Lower lobe of right lung (tissue), 2 donors: ENCODE measurements at regions not wholly inside any gene's neighbourhood (a gene's known extent, or its start where the extent isn't known, plus 50 kb on each side); places are given as distances from the start of the nearest gene placed in this dataset.

ENCODE experiments used
- ATAC-seq, 2 donors: fragments of 200-7000 bp; cut with Tn5 transposase; one replicate each; pipeline ENCODE4 v1.9.1; 2020 to 2022; ENCODE audit warnings: mild to moderate bottlenecking in 2 of 2, moderate library complexity in 2 of 2
- DNase-seq: peaks from one replicate; pipeline ENCODE4 v3.0.0-alpha.2; 2020
- H3K27ac ChIP-seq: fragments of 200-600 bp; one replicate; pipeline ENCODE4 v1.8.0; 2022
- H3K27me3 ChIP-seq: fragments of 200-600 bp; one replicate; pipeline ENCODE4 v1.8.0; 2022; ENCODE audit warnings: low read depth
- H3K36me3 ChIP-seq: fragments of 200-600 bp; one replicate; pipeline ENCODE4 v1.8.0; 2022; ENCODE audit warnings: mild to moderate bottlenecking
- H3K4me1 ChIP-seq: fragments of 200-600 bp; one replicate; pipeline ENCODE4 v1.8.0; 2022
- H3K4me3 ChIP-seq: fragments of 200-600 bp; one replicate; pipeline ENCODE4 v1.8.0; 2022; ENCODE audit warnings: mild to moderate bottlenecking
- H3K9me3 ChIP-seq: fragments of 200-600 bp; one replicate; pipeline ENCODE4 v1.8.0; 2022
- intact Hi-C: fragments of 100-400 bp; cut with DNase I; formaldehyde crosslinking; loops from one replicate; pipeline ENCODE4 v1.11.0; 2022
- TF ChIP-seq, protein P1 (sequence below): fragments of 200-600 bp; IDR thresholded peaks from one replicate; pipeline ENCODE4 v1.8.0; 2022; ENCODE audit warnings: antibody characterized with exemption, mild to moderate bottlenecking
- donor health status: DM: no; HTN: yes; CAD: no; lungs with severe emphysema.

DNA sequence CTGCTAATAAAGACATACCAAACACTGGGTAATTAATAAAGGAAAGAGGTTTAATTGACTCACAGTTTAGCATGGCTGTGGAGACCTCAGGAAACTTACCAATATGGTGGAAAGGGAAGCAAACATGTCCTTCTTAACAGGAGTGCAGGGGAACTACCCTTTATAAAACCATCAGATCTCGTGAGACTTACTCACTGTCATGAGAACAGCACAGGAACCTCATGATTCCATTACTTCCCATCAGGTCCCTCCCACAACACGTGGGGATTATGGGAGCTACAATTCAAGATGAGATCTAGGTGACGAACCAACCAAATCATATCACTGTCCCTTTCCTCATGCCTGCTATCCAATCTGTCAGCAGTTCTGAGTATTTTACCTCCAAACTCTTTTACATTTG, 586.7 kb downstream of the TDRD15 start:
- Histone ChIP-seq H3K36me3 (no peaks in the 10 kb centered on the region), H3K27ac (no peak overlapping the region), H3K4me3 (no peak overlapping the region), H3K9me3 (no peaks in the 10 kb centered on the region), H3K27me3 (no peaks in the 10 kb centered on the region), H3K4me1 (no peaks in the 10 kb centered on the region)
- DNase-seq (no peak), ATAC-seq (no peak)
- intact Hi-C loops: no loop called here
- TF ChIP-seq, protein P1, sequence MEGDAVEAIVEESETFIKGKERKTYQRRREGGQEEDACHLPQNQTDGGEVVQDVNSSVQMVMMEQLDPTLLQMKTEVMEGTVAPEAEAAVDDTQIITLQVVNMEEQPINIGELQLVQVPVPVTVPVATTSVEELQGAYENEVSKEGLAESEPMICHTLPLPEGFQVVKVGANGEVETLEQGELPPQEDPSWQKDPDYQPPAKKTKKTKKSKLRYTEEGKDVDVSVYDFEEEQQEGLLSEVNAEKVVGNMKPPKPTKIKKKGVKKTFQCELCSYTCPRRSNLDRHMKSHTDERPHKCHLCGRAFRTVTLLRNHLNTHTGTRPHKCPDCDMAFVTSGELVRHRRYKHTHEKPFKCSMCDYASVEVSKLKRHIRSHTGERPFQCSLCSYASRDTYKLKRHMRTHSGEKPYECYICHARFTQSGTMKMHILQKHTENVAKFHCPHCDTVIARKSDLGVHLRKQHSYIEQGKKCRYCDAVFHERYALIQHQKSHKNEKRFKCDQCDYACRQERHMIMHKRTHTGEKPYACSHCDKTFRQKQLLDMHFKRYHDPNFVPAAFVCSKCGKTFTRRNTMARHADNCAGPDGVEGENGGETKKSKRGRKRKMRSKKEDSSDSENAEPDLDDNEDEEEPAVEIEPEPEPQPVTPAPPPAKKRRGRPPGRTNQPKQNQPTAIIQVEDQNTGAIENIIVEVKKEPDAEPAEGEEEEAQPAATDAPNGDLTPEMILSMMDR: no peak

DNA sequence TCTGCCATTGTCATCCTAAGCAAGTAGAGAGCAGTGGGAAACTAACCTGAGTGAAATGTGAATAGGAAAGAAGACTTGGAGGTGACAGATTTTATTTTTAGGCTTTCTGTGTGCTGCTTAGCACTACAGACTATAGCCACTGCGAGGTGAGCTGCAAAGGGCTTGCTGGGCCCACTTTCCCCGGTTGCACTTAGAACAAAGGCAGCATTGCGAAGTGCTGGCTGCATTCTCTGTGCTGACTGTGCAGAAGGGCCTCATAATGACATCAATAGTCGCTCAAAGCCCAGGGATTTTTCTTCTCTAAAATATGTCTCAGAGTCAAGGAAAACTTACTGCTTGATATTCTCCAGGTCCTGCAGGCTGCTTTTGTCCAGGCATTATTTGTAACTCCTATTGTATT, 592.1 kb downstream of the TDRD15 start:
- intact Hi-C loops: no loop called here
- Histone ChIP-seq H3K4me3 (no peak overlapping the region), H3K36me3 (no peaks in the 10 kb centered on the region), H3K27ac (no peak overlapping the region), H3K27me3 (no peaks in the 10 kb centered on the region), H3K9me3 (no peaks in the 10 kb centered on the region), H3K4me1 (no peaks in the 10 kb centered on the region)
- TF ChIP-seq, protein P1: no peak
- DNase-seq (no peak), ATAC-seq (no peak)

- H3K4me3 ChIP-seq: no peak overlapping the region
- no peaks in the 10 kb centered on the region for H3K4me1 ChIP-seq
- TF ChIP-seq, protein P1: no peak
- intact Hi-C loops: no loop called here
- DNase-seq: no peak
- H3K36me3 ChIP-seq: no peaks in the 10 kb centered on the region
- no peak overlapping the region for H3K27ac ChIP-seq
- no peaks in the 10 kb centered on the region for H3K27me3 ChIP-seq
- no peak for ATAC-seq
- no peaks in the 10 kb centered on the region for H3K9me3 ChIP-seq
These were observed 603.3 kb downstream of the TDRD15 start for GRCh38 chr2:21727101-21727500.

DNA sequence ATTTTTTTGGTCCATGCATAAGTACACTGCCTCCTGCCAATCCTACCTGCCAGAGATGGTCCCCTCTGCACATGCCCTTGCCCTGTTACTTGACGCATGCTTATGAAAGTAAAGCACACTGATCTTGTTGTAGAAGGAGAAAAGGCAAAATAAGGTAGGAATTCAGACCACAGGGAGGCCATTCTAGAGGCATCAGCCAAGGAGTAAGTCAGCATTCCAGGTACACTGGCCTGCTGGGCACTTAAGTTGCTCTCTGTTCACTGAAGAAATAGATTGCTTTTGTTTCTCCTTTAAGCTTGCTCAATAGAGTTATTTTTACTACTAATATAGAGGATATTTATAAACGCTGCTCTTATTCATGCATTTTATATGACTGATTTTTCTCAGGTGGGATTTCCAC, 604.4 kb downstream of the TDRD15 start:
- TF ChIP-seq, protein P1: no peak
- ATAC-seq (no peak), DNase-seq (no peak)
- Histone ChIP-seq H3K36me3 (no peaks in the 10 kb centered on the region), H3K27me3 (no peaks in the 10 kb centered on the region), H3K4me3 (no peak overlapping the region), H3K27ac (no peak overlapping the region), H3K4me1 (no peaks in the 10 kb centered on the region), H3K9me3 (no peaks in the 10 kb centered on the region)
- intact Hi-C loops: no loop called here

DNA sequence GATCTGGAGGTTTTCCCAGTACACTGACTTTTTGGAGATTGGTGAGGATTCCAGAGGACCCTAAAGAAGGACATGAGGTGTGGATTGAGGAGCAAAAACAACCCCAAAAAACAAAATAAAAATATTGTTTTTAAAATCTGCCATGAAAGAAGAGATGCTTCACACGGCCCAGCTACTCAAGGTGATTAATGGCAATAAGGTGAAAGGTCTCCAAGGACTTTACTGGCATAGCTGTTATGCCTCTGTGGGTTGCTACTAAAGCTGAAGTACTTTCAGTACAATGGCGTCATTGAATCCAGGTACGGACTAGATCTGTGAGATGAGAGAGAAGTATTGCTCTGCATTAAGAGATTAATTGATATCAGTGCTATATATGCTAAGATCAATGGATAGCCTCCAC, 606.4 kb downstream of the TDRD15 start:
- DNase-seq: no peak
- H3K9me3 ChIP-seq: no peaks in the 10 kb centered on the region
- no peak overlapping the region for H3K4me3 ChIP-seq
- H3K4me1 ChIP-seq: no peaks in the 10 kb centered on the region
- H3K27ac ChIP-seq: no peak overlapping the region
- no peak for ATAC-seq
- no peaks in the 10 kb centered on the region for H3K36me3 ChIP-seq
- TF ChIP-seq, protein P1: no peak
- no peaks in the 10 kb centered on the region for H3K27me3 ChIP-seq
- intact Hi-C loops: no loop called here

- ATAC-seq: no peak
- Histone ChIP-seq H3K9me3 (no peaks in the 10 kb centered on the region), H3K36me3 (no peaks in the 10 kb centered on the region), H3K4me3 (no peak overlapping the region), H3K27me3 (no peaks in the 10 kb centered on the region), H3K4me1 (no peaks in the 10 kb centered on the region), H3K27ac (no peak overlapping the region)
- TF ChIP-seq, protein P1: no peak
- intact Hi-C loops: no loop called here
- DNase-seq: no peak
These were observed 616.7 kb downstream of the TDRD15 start for GRCh38 chr2:21740484-21740883.
